GM18520 (cell line): ENCODE measurements at regions not wholly inside any gene's neighbourhood (a gene's known extent, or its start where the extent isn't known, plus 50 kb on each side); places are given as distances from the start of the nearest gene placed in this dataset.
"Not testable (repeated sequence)": the region's sequence is repeated elsewhere in the genome, so short reads cannot be mapped to it uniquely, and the experiment has no call there.

Source experiments
- ATAC-seq: cut with Tn5 transposase; IDR thresholded peaks from one replicate; pipeline ENCODE4 v1.9.1; 2021; ENCODE audit not compliant: unreplicated experiment

DNA sequence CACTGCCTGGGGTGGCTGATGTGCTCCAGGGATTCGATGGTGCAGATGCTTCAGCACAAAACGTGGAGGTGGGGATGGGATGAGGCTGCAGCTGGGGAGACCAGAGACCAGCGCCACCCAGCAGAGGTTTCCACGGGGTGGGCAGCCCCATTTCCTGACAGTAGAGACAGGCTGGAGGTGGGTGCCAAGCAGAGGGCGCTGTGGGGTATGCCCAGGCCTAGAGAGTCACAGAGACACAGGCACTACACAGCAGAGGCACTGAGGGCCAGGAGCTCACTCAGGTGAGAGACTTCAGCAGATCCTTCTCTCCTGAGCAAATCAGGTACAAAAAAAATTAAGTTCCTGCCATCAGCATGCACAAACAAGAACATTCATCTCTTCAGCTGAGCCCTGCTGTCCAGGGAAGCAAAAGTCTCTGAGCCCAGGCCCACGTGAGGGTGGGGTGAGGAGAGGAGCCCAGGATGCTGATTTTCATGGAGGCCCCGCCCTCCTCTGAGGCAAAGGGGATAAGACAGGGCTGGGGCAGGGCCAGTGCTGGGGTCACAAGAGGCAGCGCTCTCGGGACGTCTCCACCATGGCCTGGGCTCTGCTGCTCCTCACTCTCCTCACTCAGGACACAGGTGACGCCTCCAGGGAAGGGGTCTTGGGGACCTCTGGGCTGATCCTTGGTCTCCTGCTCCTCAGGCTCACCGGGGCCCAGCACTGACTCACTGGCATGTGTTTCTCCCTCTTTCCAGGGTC is 53.1 kb downstream of the GGTLC2 start:
- ATAC-seq: no peak

GRCh38 chr22:22698263-22698750 is 53.9 kb downstream of the GGTLC2 start:
- ATAC-seq: no peak

DNA sequence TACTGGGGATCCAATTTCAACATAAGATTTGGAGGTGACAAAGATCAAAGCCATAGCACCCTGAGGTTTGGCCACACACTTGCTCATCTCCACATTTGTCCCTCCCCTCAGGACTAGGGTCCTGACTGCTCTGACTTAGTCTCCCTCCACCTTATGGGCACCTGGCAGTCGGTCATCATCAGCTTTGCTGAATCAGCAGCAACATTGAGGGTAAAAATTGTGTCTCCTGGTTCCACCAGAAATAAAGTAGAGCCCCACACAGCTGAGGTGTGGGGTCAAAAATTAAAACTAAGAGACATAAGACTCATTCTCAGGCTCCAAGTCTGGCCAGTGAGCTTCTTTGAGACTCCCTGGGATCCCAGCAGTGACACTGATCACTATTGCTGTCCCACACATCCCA is 56.2 kb downstream of the GGTLC2 start:
- ATAC-seq: no peak

GRCh38 chr22:22701557-22701956 is 57.1 kb downstream of the GGTLC2 start:
- ATAC-seq: not testable (repeated sequence)

DNA sequence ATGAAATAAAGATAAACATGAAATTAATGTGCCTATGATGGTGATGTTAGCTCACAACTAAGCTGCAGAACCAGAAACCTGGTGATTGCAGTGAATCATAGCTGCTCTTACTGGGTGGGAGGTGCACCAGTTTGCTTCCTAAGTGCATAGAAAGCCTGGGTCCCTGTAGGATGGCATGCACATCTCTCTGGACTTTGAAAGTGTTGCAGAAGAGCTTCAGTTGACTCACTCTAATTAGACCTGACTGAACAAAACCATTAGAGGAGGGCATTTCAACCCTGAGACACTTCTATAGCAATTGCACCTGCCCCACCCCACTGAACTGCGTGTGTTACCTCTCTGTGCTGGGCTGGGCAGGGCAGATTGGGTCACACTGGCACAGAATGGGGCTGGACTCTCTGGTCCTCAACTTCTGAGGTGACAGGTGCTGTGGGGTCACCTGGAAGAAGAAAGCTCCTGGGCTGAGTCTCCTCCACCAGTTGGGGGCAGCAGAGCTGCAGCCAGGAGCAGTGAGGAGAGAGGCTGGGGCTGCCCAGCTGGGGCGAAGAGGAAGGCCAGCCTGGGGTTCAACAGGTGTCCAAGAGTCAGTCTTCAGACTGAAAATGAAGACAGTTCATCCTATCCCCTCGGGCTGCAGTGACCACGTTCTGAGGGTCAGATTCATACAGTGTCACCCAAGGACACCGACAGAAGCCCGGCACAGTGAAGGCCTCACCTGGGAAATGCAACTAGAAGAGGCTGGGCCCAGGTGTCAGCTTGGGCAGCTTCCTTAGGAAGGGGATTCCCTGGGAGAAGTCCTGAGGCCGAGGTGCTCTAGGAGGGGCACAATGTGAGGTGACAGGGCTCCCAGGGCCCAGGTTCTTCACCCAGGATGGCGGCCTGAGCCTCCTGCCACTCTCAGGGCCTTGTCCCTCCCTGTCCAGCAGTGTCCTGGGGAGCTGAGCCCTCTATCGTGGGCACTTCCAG is 58.1 kb downstream of the GGTLC2 start:
- no peak for ATAC-seq

GRCh38 chr22:22703203-22703570 is 58.8 kb downstream of the GGTLC2 start:
- no peak for ATAC-seq

- ATAC-seq: no peak
Measured at GRCh38 chr22:22703715-22704114, 59.3 kb downstream of the GGTLC2 start.

GRCh38 chr22:22704156-22704946 is 59.9 kb downstream of the GGTLC2 start:
- no peak for ATAC-seq

GRCh38 chr22:22705328-22706100 is 61.1 kb downstream of the GGTLC2 start:
- no peak for ATAC-seq

DNA sequence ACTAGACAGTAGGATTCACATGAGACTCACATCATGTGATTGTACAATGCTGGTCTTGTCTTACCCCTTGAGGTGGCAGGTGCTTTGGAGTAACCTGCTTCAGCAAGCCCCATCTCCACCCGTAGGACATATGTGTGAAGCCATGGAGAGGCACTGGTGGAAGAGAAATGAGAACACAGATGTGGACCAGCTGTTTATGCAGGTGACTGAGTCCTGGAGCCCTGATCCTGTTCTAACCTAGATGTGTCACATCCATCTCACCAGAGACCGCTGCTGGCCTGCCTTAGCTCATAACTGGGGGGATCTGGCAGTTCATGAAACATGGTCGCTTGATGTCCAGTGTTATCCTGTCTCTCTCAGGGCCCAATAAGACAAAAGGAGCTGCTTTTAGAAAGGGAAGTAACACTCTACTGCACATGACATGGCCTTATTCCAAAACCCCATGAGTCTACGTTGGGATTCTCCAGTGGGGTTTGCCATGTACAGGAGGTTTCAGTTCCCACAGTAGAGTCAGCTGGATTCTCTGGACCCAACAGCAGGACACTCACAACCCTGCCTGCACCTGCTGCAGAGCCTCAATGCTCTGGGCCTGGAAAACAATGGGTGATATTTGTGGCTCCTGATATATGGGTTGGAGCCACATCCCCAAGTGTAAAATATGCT is 62.0 kb downstream of the GGTLC2 start:
- ATAC-seq: no peak

DNA sequence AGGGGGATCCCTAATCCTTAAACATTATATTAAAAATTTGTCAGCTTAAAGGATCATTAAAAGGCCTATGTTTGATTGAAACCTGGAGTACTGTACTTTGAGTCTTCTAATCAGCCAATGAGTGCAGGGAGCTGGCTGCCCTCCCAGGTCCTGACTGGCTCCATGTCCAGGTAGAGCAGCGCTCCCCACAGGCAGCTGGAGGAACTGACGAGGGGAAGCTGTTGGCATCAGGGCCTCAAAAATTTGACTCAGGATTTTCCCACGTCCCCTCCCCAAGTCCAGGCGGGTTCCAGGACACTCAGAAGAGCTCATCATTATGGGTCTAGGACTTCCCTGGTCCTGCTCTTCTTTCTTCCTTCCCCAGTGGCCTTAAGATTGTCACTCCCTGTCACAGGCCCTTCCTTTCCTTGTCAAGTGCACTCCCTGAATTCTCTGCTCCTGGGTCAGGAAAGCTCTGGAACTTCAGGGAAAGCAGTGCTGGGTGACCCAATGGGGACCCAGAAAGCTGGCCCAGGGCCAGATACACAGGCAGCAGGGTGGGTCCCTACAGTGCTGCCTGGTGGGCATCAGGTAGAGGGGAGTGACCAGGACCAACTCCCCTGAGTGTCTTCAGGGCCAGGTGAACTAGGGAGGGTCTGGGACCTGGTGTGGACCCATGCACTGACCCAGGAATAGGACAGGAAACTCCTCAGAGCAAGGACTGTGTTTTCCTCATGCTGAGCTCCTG is 65.5 kb downstream of the GGTLC2 start:
- ATAC-seq: no peak

GRCh38 chr22:22710719-22711531 is 66.5 kb downstream of the GGTLC2 start:
- no peak for ATAC-seq

- no peak for ATAC-seq
Measured at GRCh38 chr22:22711532-22711913, 67.1 kb downstream of the GGTLC2 start.

DNA sequence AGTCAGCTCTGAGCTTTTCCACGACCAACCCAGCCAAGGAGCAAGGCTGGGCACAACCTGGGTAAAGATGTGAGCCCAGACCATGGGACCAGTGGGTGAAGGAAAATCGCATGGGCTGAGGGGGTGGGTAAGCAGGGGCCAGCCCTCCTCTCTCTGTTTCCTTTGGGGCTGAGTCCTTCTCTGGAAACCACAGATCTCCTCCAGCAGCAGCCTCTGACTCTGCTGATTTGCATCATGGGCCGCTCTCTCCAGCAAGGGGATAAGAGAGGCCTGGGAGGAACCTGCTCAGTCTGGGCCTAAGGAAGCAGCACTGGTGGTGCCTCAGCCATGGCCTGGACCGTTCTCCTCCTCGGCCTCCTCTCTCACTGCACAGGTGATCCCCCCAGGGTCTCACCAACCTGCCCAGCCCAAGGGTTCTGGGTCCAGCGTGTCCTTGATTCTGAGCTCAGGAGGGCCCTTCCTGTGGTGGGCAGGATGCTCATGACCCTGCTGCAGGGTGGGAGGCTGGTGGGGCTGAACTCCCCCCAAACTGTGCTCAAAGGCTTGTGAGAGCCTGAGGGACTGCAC is 67.8 kb downstream of the GGTLC2 start:
- no peak for ATAC-seq

- no peak for ATAC-seq
Measured at GRCh38 chr22:22712666-22713365, 68.4 kb downstream of the GGTLC2 start.

- ATAC-seq: no peak
Measured at GRCh38 chr22:22713416-22713815, 69.0 kb downstream of the GGTLC2 start.

DNA sequence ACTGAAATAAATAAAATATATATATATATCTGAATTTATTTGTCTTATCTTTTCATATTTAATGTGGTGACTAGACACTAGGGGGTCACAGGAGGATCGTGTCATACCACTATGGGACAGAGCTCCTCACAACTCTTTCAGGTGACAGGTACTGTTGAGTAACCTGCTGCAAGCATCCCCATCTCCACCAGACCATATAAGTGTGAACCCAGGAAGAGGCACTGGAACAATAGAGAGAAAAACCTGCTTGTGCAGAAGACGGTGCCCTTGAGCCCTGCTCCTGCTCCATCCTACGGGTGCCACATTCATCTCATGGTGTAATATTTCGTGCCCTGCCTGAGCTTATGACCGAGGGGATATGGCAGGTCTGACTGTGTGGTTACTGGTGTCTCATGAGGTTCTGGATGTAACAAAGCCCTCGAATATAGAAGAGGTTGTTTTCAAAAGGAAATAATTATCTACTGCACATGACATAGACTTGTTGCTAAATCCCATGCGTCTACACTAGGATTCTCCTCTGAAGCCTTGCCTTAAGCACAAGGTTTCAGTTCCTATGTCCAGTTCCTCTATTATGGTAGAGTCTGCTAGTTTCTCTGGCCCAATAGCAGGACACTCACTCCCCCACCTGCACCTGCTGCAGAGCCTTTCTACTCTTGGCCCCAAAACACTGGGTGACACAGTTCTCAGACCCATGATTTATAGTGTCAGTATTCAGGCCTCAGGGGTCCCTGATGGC is 70.4 kb downstream of the GGTLC2 start:
- no peak for ATAC-seq
